ENCODE measurements at regions not wholly inside any gene's neighbourhood (a gene's known extent, or its start where the extent isn't known, plus 50 kb on each side); places are given as distances from the start of the nearest gene placed in this dataset.
A peak's percentile ranks its signal among the peaks of the same experiment; 100 is the strongest.

GRCh38 chr11:98243897-98244296 lies 776.9 kb upstream of the CNTN5 start:
- no peak for DNase-seq (ENCODE audit: low read depth)
- H3K4me3 ChIP-seq (ENCODE audit: low read depth, low read length), result no peak overlapping the region
- TF ChIP-seq CTCF (IDR thresholded peaks at IDR 0.05; ENCODE audit: insufficient read depth, low read length, poor library complexity, severe bottlenecking), result no peak
- H3K36me3 ChIP-seq (ENCODE audit: control insufficient read depth, insufficient read depth, low read length), result no peaks in the 10 kb centered on the region
- H3K27me3 ChIP-seq (ENCODE audit: control insufficient read depth, insufficient read depth, low read length), result no peaks in the 10 kb centered on the region

DNA sequence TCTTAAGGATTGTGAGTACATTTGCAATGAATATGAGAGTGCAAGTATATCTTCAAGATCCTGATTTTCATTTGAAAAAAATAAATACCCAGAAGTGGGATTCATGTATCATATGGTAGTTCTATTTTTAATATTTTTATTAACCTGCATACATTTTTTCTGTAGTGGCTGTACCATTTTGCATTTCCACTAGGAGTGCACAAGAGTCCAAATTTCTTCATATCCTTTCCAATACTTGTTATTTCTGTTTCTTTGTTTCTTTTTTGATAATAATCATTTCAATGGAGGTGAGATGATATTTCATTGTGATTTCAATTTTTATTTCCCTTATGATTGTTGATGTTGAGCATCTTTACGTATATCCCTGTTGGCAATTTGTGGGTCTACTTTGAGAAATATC lies 759.8 kb upstream of the CNTN5 start:
- H3K4me3 ChIP-seq (ENCODE audit: low read depth, low read length), result no peak overlapping the region
- no peak for DNase-seq (ENCODE audit: low read depth)
- H3K36me3 ChIP-seq (ENCODE audit: control insufficient read depth, insufficient read depth, low read length), result no peaks in the 10 kb centered on the region
- peak; percentile 26 for TF ChIP-seq CTCF (IDR thresholded peaks at IDR 0.05; ENCODE audit: insufficient read depth, low read length, poor library complexity, severe bottlenecking)
- H3K27me3 ChIP-seq (ENCODE audit: control insufficient read depth, insufficient read depth, low read length), result no peaks in the 10 kb centered on the region

DNA sequence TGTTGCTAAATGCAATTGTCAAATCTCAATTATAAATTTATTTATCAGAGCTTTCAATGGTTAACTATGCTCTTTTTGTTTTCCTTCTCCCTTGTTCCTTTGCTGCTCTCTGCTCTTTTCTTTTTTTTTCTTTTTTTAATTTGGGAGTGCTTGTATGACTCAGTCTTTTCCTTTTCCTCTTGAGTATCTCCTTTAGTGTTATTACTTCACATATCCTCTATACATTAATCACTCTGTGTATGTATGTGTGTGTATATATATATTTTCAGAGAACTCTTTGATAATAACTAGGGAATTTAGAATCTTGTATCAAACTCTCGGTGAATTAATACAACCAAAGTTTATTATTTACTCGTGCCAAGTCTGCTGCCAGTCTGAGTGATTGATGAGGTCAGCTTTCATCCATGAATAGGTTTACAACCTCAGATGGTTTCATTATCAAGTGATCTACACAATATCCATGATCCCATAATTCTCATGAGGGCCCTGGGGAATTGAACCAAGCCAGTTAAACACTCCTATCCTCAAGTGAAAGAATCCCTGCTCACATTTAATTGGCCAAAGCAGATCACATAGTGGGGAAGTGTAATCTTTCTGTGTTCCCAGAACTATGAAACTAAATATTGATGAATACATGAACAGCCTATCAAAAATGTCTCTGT lies 743.4 kb upstream of the CNTN5 start:
- no peaks in the 10 kb centered on the region for H3K36me3 ChIP-seq (ENCODE audit: control insufficient read depth, insufficient read depth, low read length)
- TF ChIP-seq CTCF (IDR thresholded peaks at IDR 0.05; ENCODE audit: insufficient read depth, low read length, poor library complexity, severe bottlenecking), result no peak
- no peak for DNase-seq (ENCODE audit: low read depth)
- no peaks in the 10 kb centered on the region for H3K27me3 ChIP-seq (ENCODE audit: control insufficient read depth, insufficient read depth, low read length)
- H3K4me3 ChIP-seq (ENCODE audit: low read depth, low read length), result no peak overlapping the region

DNA sequence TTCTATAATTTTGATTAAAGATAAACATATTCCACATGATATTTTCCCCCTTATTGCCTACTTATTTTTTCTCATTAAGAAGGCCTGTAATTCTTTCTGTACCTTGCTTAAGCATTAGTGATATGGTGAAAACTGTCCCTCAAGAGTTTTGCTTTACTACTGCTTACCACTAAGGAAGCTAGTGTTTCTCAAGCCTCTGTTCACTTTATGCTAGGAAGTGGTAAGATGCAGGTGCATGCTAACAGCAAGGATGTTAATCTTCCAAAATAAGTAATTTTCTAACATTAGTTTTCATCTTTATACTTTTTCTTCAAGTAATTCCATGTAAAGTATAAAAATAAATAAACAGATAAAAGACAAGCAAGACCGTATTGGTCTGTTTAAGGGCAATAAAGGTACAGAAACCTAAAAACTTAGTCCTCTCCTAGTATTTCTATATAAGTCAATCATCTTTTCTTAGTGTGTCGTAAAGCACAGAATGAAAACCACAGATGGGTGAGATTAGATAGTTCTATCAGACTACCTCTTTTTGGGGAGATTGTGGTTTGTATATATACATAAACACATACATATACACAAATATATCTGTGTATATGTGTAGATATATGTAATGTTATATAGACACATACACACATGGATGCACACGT lies 731.0 kb upstream of the CNTN5 start:
- Histone ChIP-seq H3K27me3 (ENCODE audit: control insufficient read depth, insufficient read depth, low read length) (no peaks in the 10 kb centered on the region), H3K36me3 (ENCODE audit: control insufficient read depth, insufficient read depth, low read length) (no peaks in the 10 kb centered on the region), H3K4me3 (ENCODE audit: low read depth, low read length) (no peak overlapping the region)
- no peak for TF ChIP-seq CTCF (IDR thresholded peaks at IDR 0.05; ENCODE audit: insufficient read depth, low read length, poor library complexity, severe bottlenecking)
- DNase-seq (ENCODE audit: low read depth), result no peak

- no peak for TF ChIP-seq CTCF (IDR thresholded peaks at IDR 0.05; ENCODE audit: insufficient read depth, low read length, poor library complexity, severe bottlenecking)
- DNase-seq (ENCODE audit: low read depth), result no peak
- H3K36me3 ChIP-seq (ENCODE audit: control insufficient read depth, insufficient read depth, low read length), result no peaks in the 10 kb centered on the region
- no peaks in the 10 kb centered on the region for H3K27me3 ChIP-seq (ENCODE audit: control insufficient read depth, insufficient read depth, low read length)
- no peak overlapping the region for H3K4me3 ChIP-seq (ENCODE audit: low read depth, low read length)
Observed at GRCh38 chr11:98296091-98296880, 724.5 kb upstream of the CNTN5 start.
